HepG2 (cell line): ENCODE measurements at regions not wholly inside any gene's neighbourhood (a gene's known extent, or its start where the extent isn't known, plus 50 kb on each side); places are given as distances from the start of the nearest gene placed in this dataset.

Experiments
- ATAC-seq: fragments of 200-7000 bp; cut with Tn5 transposase; 3 replicates; pipeline ENCODE4 v1.9.1; 2020; ENCODE audit warnings: mild to moderate bottlenecking, moderate library complexity
- BruUV-seq: library from RNA; stranded (reverse); fragments of 400-500 nt; replicated peaks from 2 replicates; lab custom pipeline; 2021; lab: Mats Ljungman, UMichigan
- CTCF ChIA-PET: fragments of 300-600 bp; formaldehyde crosslinking; extraction: SDS; loops from one replicate; lab custom pipeline; 2021; ENCODE audit warnings: low total read pairs, inconsistent platforms, low intra/inter-chr PET ratio; lab: Yijun Ruan, JAX
- POLR2A ChIA-PET: fragments of 350-600 bp; sonication (Branson Sonifier 250); formaldehyde crosslinking; loops from one replicate; lab custom pipeline; 2020; ENCODE audit warnings: antibody characterized with exemption, inconsistent platforms; lab: Yijun Ruan, JAX
- DNase-seq: peaks from one replicate; pipeline ENCODE4 v3.0.0-alpha.2; 2015; ENCODE audit warnings: low spot score
- FAIRE-seq: peaks from 3 replicates; lab custom pipeline; 2011; peaks lifted over from hg19 to GRCh38; lab: Jason Lieb, UNC
- H2AFZ ChIP-seq: one replicate; pipeline ENCODE4 v1.6.1; 2011; ENCODE audit warnings: low read length, inconsistent platforms
- H3K27ac ChIP-seq: fragments of 300-600 bp; 3 replicates; pipeline ENCODE4 v1.8.0; 2011; ENCODE audit warnings: mixed run types, mild to moderate bottlenecking, mixed read lengths, low read length, inconsistent platforms; ENCODE audit not compliant: insufficient read depth; ENCODE audit errors: extremely low read length
- H3K27me3 ChIP-seq, 2 experiments: fragments of 200-600 bp in 1 of 2; 2 replicates in 1 of 2; 3 replicates in 1 of 2; pipeline versions ENCODE4 v1.6.0 to v1.8.0; 2011; ENCODE audit warnings: low read length in 2 of 2, mild to moderate bottlenecking in 2 of 2, moderate library complexity in 2 of 2, inconsistent platforms in 1 of 2; ENCODE audit not compliant: insufficient read depth in 2 of 2, control insufficient read depth in 1 of 2
- H3K36me3 ChIP-seq, 2 experiments: fragments of 200-600 bp in 1 of 2; replicated peaks in 1 of 2; 2 replicates in 1 of 2; 3 replicates in 1 of 2; pipeline versions ENCODE4 v1.5.1 to v1.8.0; 2011; ENCODE audit warnings: low read length in 2 of 2, inconsistent platforms in 1 of 2; ENCODE audit not compliant: insufficient read depth in 2 of 2, control insufficient read depth in 1 of 2
- H3K4me1 ChIP-seq: 2 replicates; pipeline ENCODE4 v1.5.1; 2012; ENCODE audit warnings: low read length, inconsistent platforms; ENCODE audit not compliant: insufficient read depth
- H3K4me2 ChIP-seq: 2 replicates; pipeline ENCODE4 v1.6.0; 2011; ENCODE audit warnings: low read depth, low read length, inconsistent platforms
- H3K4me3 ChIP-seq, 3 experiments: fragments of 200-600 bp in 1 of 3; sonication (generic), shearing (Covaris generic) in 1 of 3; replicated peaks in 1 of 3; 2 replicates each; pipeline ENCODE4 v1.5.1; 2011 to 2016; ENCODE audit warnings: low read length in 3 of 3, inconsistent platforms in 2 of 3, low read depth in 2 of 3, mild to moderate bottlenecking in 2 of 3, control low read depth in 1 of 3, mixed read lengths in 1 of 3; ENCODE audit not compliant: insufficient read depth in 1 of 3
- H3K79me2 ChIP-seq: one replicate; pipeline ENCODE4 v1.6.1; 2011; ENCODE audit warnings: low read length, inconsistent platforms; ENCODE audit not compliant: insufficient read depth
- H3K9ac ChIP-seq: 2 replicates; pipeline ENCODE4 v1.6.0; 2011; ENCODE audit warnings: mild to moderate bottlenecking, low read depth, low read length, inconsistent platforms; ENCODE audit not compliant: insufficient read depth
- H3K9me3 ChIP-seq: 2 replicates; pipeline ENCODE4 v1.5.1; 2012; ENCODE audit warnings: mild to moderate bottlenecking, low read length
- H4K20me1 ChIP-seq: 2 replicates; pipeline ENCODE4 v1.6.0; 2011; ENCODE audit warnings: inconsistent platforms, mild to moderate bottlenecking, low read length, moderate library complexity; ENCODE audit not compliant: insufficient read depth
- SOX6 ChIP-seq, 2 experiments: fragments of 450-650 bp in 1 of 2; sonication (generic) in 1 of 2; formaldehyde crosslinking in 1 of 2; IDR thresholded peaks; 2 replicates each; pipeline versions ENCODE4 v1.4.0 to v1.6.1; 2017 to 2020; ENCODE audit warnings: antibody characterized with exemption in 1 of 2, mild to moderate bottlenecking in 1 of 2, missing genetic modification reagents in 1 of 2
- ZNF10 ChIP-seq: sonication (generic); formaldehyde crosslinking; IDR thresholded peaks from 2 replicates; pipeline ENCODE4 v1.4.0; 2020; ENCODE audit warnings: mild to moderate bottlenecking, low read depth, missing genetic modification reagents, borderline replicate concordance
- ZNF567 ChIP-seq: sonication (generic); formaldehyde crosslinking; IDR thresholded peaks from 2 replicates; pipeline ENCODE4 v1.8.1; 2023; ENCODE audit warnings: mild to moderate bottlenecking, missing genetic modification reagents, borderline replicate concordance
- ZNF687 ChIP-seq: sonication (generic); formaldehyde crosslinking; IDR thresholded peaks from 2 replicates; pipeline ENCODE4 v1.5.1; 2020; ENCODE audit warnings: mild to moderate bottlenecking, missing genetic modification reagents, moderate library complexity
- ZNF768 ChIP-seq: sonication (generic); formaldehyde crosslinking; IDR thresholded peaks from 2 replicates; pipeline ENCODE4 v1.4.0; 2020; ENCODE audit warnings: missing genetic modification reagents
- ZNF883 ChIP-seq: sonication (generic); formaldehyde crosslinking; IDR thresholded peaks from 2 replicates; pipeline ENCODE4 v1.5.1; 2020; ENCODE audit warnings: mild to moderate bottlenecking, missing genetic modification reagents; ENCODE audit errors: not compliant biosample characterization
- whole genome bisulfite sequencing: methylation state at CpG from one replicate; pipeline ENCODE4 v1.1.6; 2017; ENCODE audit warnings: low lambda C conversion rate; 5-methylcytosine and 5-hydroxymethylcytosine counted together
- in situ Hi-C: cut with HindIII; loops from 2 replicates; pipeline ENCODE4 v1.10.0; 2017; ENCODE audit warnings: low pct_unique_long_range_greater_than_20kb; ENCODE audit not compliant: extremely low pct_ligation_motif_present
- intact Hi-C: fragments of 100-400 bp; cut with micrococcal nuclease; formaldehyde crosslinking; loops from one replicate; pipeline ENCODE4 v1.10.0; 2022; ENCODE audit not compliant: unreplicated experiment
- TF ChIP-seq, protein P1 (sequence below): sonication (generic); formaldehyde crosslinking; IDR thresholded peaks from 2 replicates; pipeline ENCODE4 v1.4.0; 2020; ENCODE audit warnings: missing genetic modification reagents

GRCh38 chr1:213388199-213388598 is 337.2 kb downstream of the RPS6KC1 start:
- H3K36me3 ChIP-seq, result no peaks in the 10 kb centered on the region
- no TSS peak for BruUV-seq
- TF ChIP-seq ZNF768 (CRISPR knock-in tag) (peak; percentile 43; the same call in 1 of the 2 replicates), ZNF687 (CRISPR knock-in tag) (peak; percentile 60), ZNF10 (no peak), SOX6 (IDR thresholded peaks at IDR 0.05) (no peak), SOX6 (CRISPR knock-in tag; IDR thresholded peaks at IDR 0.05) (no peak), ZNF883 (CRISPR knock-in tag) (peak; percentile 32), ZNF567 (CRISPR knock-in tag) (no peak)
- TF ChIP-seq, protein P1, sequence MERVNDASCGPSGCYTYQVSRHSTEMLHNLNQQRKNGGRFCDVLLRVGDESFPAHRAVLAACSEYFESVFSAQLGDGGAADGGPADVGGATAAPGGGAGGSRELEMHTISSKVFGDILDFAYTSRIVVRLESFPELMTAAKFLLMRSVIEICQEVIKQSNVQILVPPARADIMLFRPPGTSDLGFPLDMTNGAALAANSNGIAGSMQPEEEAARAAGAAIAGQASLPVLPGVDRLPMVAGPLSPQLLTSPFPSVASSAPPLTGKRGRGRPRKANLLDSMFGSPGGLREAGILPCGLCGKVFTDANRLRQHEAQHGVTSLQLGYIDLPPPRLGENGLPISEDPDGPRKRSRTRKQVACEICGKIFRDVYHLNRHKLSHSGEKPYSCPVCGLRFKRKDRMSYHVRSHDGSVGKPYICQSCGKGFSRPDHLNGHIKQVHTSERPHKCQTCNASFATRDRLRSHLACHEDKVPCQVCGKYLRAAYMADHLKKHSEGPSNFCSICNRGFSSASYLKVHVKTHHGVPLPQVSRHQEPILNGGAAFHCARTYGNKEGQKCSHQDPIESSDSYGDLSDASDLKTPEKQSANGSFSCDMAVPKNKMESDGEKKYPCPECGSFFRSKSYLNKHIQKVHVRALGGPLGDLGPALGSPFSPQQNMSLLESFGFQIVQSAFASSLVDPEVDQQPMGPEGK (CRISPR knock-in tag), result peak; percentile 55
- ATAC-seq (no peak), FAIRE-seq (no peak), DNase-seq (no peak)
- H3K27ac ChIP-seq, result peak overlapping the region; percentile 65
- H3K4me3 ChIP-seq, result no peak overlapping the region
- ChIA-PET CTCF (no interaction called here), POLR2A (interaction anchor here (1.7 to 3.6 kb wide), 2 partner anchors 11 to 16 kb away, joined by 5 to 11 read pairs; no protein-coding TSS in a partner anchor)
- peak overlapping the region; percentile 50 for H3K4me2 ChIP-seq
- intact Hi-C loops, result no loop called here
- no peaks in the 10 kb centered on the region for H3K79me2 ChIP-seq
- 90% methylated on average over 6 of the region's 7 CpGs for WGBS
- H2AFZ ChIP-seq, result no peak overlapping the region
- no peaks in the 10 kb centered on the region for H4K20me1 ChIP-seq
- H3K9me3 ChIP-seq, result no peaks in the 10 kb centered on the region
- no peaks in the 10 kb centered on the region for H3K27me3 ChIP-seq
- H3K9ac ChIP-seq, result no peak overlapping the region
- H3K4me1 ChIP-seq, result peaks cover 89% of the 10 kb centered on the region
- in situ Hi-C loops, result no loop called here
